CD4-positive, alpha-beta T cell treated with Interleukin-6 for 4 hours (primary cell): ENCODE measurements at regions not wholly inside any gene's neighbourhood (a gene's known extent, or its start where the extent isn't known, plus 50 kb on each side); places are given as distances from the start of the nearest gene placed in this dataset.

ENCODE experiments used
- DNase-seq: peaks from one replicate; pipeline ENCODE4 v3.0.0-alpha.2; 2020; ENCODE audit warnings: mixed read lengths

DNA sequence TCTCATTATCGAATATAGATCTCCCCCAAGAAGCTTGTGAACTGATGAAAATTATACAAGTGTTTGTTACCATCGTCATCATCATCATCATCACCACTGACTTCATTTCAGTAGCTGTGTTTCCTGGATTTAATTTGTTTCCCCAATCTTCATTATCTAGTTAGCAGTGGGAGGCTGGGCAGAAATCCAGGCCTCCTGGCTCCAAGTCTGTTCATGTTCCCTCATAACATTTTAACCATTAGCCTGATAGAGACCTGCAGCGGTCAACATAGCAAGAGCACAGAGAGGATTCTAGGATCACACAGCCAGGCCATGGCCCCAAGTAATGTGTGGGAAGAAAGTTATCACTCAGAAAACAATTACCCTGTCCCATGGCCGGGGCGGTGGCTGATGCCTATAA, 526.2 kb upstream of the CDH11 start:
- no peak for DNase-seq

DNA sequence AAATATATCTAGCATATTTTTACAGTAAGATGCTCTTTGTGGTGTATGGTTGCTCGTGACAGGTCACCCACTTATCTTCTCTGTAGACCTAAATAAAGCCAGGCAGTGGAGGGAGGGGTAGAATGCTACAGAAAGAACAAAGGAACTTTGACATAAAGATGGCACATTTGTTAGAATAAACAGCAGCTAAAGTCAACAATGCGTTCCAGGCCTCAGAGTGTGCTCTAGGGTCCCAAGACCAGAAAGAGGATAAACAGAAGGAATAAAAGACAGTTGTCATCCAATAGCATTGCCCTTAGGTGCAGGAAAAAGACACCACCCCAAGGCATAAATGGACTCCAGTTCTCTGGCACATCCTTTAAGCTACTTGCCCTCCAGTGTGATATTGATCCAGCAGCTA, 523.0 kb upstream of the CDH11 start:
- DNase-seq, result no peak

DNA sequence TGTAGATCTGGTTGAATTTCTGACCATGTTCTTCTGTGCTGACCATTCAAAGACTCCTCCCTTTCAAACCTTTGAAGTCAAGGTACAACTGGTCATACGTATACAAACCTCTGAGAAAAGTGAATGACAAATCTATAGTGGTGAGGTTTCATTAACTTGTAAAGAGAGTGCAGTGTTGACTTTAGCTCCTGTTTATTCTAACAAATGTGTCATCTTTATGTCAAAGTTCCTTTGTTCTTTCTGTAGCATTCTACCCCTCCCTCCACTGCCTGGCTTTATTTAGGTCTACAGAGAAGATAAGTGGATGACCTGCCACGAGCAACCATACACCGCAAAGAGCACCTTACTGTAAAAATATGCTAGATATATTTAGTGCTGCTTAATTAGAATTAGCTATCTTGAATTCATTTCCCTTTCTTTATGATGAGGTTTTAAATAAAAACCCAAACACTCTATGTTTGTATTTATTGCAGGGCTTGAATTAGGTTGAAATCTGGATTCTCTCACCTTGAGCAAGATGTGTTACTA, 520.0 kb upstream of the CDH11 start:
- DNase-seq, result no peak

DNA sequence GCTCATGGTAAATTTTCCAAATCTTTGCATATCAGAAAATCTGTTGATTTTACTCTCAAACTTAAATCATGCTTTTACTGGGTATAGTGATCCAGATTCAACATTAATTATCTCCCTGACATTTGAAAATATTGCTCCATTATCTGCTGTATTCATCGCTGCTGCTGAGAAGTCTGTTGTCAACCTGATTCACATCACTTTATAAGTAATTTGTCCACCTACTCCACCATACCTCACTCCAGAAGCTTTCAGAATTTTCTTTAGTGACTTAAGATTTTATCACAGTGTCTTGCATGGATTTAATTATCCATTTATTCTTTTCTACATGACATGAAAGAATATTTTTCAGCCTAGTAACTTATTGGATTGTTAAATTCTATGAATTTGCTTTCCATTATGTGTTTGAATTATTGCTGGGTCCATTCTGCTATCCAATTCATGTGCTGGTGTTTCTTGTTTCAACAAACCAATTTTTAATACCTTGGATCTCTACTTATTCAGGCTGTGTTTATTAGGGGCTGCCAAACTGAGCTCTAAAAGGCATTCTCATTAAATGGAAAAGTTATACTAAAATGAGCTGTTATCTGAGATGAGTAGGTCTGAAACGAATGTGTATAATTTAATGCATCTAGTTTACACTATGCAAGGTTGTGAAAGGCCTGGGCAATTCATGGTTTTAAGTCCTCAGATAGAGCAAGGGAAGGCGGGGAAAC, 519.3 kb upstream of the CDH11 start:
- DNase-seq, result no peak

DNA sequence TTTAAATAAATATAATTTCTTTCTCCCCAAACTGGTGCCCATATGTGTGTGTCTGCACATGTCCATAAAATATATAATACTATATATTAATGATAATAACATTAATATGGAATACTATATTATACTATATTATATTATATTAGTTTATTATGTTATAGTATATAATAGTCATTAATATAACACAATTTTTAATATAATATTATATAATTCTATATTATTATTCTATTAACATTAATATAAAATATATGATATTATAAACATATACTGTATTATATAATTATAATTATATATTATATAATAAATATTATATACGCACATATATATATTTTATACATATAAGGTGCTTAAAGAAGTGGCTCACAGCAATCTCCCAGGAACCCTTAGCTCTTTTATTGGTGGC, 513.0 kb upstream of the CDH11 start:
- DNase-seq, result no peak

DNA sequence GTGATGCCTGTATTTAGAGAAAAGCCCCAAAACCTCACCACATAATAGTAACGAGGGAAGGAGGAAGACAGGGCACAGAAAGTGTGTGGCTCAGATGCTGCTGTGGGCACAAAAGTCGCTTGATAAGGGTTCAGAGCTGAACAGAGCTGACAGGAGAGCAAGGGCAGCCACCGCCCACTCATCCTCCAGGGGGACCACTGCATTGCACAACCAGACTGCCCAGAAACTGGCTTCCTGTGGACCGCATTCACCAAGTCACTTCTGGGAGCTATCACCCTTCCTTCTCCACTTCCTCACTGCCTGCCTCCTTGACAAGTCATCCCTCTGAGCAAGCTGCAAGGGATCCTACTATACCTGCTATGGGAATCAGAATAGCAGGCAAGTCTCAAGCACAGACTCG, 512.4 kb upstream of the CDH11 start:
- DNase-seq, result no peak

DNA sequence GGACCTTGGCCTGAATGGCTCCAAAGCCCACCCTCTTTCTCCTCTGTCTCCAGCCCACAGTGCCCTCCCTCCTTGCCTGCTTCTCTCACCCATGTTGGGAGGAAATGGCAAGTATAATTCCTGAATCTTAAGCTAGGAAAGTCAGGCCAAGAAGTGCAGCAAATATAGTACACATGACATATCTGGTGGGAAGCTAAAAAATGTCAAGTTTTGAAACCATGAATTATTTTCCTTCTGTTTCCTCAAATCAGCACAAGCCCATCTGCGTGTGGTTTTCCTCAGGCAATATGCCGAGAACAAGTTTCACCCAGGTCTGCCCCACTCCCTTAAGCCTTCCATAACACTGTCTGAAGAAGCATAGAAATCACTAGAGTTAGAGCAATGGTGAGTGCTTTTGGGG, 502.8 kb upstream of the CDH11 start:
- DNase-seq, result no peak

DNA sequence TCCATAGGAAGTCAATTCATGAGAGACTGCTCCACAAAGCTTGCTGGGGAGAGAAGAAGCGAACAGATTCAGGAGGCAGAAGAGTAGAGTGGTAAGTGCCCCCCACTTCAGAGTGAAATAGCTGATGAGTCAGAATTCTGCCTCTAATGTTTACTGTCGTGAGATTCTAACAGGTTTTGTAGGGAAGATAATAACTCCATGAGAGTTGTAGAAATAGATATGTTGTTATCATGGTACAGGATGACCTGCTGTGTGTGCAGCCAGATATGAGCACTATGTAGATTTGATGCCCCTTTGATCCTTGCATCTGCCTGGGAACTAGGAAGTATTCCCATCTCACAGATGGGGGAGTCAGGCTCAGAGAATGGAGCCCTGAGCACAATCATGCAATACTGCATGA, 502.4 kb upstream of the CDH11 start:
- DNase-seq, result no peak

DNA sequence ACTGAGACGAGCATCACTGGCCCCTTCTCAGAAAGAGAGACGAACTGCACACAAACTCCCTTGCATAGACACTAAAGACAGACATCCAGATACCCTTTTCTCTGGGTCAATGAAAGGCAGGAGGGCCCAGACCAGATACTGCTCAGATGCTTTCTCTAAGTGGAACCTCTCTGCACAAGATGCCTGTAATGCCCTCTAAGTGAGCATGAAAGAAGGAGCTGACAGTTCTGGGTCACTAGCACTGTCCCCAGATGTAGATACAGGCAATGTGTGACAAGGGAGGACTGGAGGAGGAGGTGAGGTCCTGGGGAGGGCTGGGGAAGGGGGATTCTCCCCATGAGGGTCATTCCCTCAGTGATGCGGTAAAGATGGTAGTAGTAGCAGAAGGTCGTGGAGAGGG, 501.0 kb upstream of the CDH11 start:
- no peak for DNase-seq

DNA sequence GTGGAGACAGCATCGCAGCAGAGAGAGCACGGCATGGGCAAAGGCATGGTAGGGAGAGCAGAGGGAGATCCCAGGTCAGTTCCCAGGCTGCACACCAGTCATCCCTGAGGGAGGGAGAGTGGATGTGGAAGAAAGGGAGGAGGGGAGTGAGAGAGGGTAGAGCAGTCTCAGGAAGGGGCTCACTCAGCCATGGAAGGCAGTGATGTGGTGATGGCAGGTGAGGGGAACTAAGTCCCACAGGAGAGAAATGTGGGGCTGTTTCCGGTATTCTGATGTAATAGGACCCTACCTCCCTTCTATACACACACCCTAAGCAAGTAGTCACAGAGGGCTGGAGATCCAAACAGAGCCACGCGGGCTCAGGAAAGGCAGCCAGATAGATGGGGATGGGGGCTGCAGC, 500.3 kb upstream of the CDH11 start:
- no peak for DNase-seq

DNA sequence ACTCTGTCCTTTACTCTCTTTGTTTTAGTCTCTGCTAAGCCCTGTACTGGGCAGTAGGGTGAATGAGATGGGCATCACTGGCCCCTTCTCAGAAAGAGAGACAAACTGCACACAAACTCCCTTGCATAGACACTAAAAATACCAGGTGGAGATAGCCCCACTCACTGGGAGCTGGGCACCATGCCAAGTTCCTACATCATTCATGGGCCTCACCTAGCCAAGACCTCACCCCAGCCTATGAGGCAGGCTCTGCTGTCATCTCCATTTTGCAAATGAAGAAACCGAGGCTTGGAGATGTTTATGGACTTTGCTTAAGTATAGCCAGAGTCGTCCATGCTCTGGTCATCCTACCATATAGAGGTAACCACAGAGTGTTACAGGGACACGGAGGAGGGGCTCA, 499.8 kb upstream of the CDH11 start:
- DNase-seq, result no peak

DNA sequence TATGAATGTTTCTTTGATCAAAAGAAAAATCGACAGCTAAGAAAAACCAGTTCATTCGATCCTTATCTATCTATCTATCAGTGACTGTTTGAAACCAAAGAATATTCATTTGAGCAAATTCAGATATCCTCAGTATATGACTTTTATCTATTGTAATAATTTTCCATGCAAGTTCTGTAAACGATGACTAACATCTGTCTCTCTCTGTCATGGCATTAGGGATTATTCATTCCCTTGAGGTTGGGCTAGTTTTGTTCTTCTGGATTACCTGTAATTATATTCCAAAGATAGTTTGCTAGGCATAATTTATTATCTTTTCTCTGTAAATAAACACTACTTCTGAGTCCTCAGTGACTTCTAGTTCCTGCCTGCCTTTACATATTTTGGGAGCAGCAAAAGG, 497.7 kb upstream of the CDH11 start:
- DNase-seq, result no peak

DNA sequence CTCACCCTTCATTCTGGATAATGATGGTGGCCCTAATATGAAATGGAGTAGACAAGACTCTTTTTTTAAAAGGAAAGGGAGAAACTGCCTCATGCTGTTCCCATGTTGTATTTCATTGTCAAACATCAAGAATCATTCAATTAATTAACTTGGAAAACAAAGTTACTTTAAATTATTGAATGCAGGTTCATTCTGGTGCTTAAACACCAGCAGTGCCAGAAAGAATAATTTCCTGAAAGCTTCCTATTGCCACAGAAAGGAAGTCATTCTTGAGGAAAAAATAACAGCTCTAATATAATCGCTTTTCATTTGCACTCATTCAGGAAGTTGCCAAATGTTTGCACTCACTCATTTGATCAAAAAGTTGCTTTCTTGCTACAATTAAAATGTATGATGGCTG, 497.1 kb upstream of the CDH11 start:
- no peak for DNase-seq

DNA sequence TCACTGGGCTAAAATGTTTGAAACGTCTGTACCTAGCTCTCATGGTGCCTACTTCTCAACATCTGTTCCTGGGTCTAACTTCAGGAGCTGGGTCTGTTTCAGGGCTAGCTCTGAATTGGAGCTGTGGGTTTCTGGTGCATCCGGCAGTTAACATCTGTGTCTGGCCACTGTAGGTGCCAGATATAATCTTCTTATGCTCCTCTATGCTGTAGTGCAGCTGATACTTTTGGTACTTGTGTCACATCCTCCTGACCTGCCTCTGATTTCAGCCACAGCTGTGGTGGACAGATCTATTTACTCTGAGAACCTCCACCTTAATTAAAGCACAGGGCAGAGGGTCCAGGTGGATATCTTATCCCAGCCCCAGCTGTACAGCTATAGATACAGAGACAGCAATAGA, 496.5 kb upstream of the CDH11 start:
- DNase-seq, result no peak

DNA sequence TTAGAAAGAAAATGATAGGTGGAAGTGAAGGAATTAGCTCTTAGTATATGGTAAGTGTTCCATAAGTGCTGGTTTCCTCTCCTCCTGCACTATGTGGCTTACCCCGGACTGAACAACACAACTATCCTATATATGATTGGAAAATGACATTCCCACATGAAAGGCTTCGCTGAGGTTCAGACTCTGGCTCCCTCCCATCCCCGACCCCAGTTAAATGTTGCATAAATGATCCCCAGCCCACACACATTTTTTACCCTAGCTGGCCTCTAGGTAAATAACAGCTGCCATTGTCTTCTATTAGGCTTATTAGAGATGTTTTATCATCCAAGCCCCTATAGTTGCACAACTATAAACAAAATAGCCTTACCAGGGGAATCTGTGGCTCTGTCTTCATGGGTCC, 495.6 kb upstream of the CDH11 start:
- no peak for DNase-seq

DNA sequence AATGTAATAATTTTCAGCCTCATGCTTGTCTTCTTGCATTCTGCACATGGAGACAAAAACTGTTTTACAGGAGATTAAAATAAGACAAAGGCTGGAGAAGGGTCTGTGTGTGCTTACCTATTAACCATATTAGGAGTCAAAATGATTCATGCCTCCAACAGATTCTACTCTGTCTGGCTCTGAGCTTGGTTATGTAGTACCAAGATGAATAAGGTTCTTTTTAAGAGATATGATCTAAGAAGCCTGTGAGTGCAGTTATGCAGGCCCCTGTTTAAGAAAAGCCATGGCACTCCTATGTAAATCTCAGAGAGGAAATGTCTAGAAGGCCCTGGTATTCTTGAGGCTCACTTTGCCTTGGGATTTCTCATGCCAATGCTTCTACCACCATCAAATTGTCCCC, 486.6 kb upstream of the CDH11 start:
- no peak for DNase-seq

DNA sequence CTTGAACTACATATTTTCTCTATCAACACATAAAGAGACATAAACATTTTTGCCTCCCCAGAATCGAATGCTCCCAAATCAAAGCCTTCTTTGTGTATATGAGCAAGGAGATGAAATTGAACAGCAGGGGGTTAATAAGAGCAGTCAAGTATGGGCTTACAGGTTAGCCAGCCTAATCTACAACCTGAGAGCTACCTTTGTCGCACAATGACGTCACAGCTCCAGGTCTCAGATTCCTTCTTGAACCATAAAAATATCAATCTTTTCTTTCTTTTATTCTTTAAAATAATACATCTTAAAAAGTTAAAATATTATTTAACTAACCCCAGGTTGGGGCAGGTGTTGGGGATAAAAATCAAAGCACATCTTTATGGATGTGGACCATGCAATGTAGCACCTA, 482.9 kb upstream of the CDH11 start:
- no peak for DNase-seq

DNA sequence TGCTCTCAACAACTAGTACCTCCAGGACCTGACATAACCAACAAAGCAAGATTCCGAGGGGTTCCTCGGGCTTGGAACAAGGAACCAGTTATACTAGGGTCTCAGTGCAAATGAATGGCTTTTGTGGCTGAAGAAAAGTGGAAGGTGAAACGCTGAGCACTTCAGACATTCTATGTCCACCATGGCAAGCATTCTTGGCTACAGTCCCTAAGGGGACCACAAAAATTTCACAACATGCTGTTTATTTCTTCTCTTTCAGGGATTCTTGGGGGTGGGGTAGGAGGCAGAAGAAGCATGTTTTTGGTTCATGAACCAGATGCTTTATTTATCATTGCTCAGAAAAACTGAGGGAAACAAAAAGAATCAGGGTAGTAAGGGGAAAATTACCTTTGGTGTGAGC, 479.9 kb upstream of the CDH11 start:
- DNase-seq, result no peak

DNA sequence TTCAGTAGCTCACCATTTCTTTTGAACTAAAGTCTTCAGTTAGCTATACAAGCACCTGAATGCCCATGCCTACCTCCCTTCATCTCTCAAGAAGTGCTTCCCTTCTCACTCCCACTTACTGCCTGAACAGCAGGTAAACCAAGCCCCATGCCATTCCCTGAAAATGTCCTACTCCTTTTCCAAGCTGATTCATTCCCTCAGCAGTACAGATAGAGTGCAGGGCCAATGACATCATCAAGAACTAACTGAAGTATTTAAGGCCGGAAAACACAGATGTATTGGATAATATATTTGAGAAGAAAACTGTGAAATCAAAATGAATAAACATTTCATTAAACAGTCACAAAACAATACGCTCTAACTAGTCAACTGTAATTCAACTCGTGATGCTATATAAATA, 478.8 kb upstream of the CDH11 start:
- DNase-seq, result no peak

DNA sequence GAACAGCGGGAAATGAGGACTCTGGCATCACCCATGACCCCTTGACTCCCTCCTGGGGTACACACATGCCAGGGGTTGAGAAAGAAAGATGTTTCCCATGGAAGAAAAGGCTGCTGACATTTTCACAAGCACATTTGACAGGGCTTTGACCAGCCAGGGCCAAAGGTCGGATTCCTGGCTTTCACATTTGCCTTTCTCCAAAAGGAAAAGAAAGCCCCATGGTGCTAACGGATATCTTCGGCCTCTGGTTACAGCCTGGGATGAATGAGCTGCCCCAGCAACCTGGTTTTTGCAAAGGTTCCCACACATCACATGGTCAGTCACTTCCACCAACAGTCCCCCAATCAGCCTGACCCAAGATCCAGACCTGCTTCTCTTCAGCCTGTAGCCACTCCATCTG, 478.2 kb upstream of the CDH11 start:
- no peak for DNase-seq

DNA sequence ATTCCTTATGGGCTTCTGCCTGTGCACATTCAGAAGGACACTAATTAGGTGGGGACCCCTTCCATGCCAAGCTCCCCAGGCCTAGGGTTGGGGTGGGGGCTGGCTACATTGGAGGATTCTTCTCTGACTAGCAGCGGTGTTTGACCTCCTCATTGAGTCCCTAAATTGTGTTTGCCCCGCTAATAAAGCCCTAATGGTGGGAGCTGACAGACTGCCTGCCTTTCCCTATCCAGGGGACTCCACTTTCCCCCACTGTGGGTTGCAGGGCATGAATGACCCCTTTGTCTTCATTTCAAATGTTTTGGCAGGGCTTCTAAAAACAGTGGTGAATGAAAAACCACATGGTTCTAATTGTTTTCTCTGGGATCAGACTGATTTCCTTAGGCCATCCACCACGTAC, 476.8 kb upstream of the CDH11 start:
- no peak for DNase-seq

DNA sequence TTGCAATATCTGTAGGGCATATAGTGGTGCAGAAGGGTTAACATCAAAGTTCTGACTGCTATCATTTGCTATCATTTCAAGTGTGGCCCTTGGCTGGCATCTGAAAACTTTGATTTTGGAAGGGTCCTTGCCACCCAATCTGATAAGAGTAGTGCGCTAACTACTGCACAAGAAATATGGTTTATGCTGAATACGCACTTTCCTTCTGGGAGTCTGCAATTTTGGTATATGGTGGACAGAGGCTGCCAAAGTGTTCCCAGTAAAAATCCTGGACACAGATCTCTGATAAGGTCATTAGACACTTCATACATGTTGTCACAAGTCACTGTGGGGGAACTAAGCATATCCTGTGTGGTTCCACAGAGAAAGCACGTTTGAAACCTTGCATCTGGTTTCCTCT, 461.6 kb upstream of the CDH11 start:
- no peak for DNase-seq

DNA sequence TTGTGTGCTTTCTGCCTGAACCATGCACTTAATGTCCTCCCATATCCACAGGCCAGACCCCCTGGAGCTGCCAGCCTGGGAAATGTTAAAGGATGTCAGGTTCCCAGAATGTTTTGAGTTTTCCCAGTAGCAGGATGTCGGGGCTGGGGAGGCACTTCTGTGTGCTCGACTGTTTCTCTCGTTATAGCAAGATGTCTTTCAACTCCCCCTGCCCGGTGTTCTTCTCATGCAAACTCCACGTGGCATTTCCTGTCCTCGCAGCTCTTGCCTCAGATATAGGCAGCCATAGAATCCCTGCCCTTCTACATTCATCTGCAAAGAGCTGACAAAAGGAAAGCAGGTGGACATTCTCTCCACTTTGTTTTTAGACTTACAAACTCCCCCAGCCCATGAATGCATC, 457.2 kb upstream of the CDH11 start:
- no peak for DNase-seq

DNA sequence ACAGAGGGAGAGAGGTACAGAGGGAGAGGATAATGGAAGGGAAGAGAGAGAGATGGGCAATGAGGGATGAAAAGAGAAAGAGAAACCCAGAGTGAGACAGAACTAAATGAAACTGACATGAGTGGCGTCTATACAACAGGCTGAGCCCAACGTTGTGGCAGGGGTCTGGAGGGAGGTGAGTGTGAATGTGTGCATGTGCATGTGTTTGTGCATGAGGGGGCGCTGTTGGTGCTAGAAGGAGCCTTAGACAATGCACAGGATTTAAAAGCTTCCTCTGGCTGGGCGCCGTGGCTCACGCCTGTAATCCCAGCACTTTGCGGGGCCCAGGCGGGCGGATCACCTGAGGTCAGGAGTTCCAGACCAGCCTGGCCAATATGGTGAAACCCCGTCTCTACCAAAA, 454.8 kb upstream of the CDH11 start:
- no peak for DNase-seq

DNA sequence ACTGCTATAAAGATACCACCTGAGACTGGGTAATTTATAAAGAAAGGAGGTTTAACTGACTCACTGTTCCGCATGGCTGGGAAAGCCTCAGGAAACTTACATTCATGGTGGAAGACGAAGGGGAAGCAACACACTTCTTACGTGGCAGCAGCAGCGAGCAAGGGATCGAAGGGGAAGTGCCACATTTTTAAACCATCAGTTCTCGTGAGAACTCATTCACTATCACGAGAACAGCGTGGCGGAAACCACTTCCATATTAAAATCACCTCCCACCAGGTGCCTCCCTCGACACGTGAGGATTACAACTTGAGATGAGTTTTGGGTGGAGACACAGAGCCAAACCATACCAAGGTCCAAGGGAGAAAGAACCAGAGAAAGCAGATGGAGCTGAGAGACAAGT, 454.3 kb upstream of the CDH11 start:
- DNase-seq, result no peak
